ENCODE measurements at regions not wholly inside any gene's neighbourhood (a gene's known extent, or its start where the extent isn't known, plus 50 kb on each side); places are given as distances from the start of the nearest gene placed in this dataset.
"Not testable (repeated sequence)": the region's sequence is repeated elsewhere in the genome, so short reads cannot be mapped to it uniquely, and the experiment has no call there.

- H3K36me3 ChIP-seq (ENCODE audit: control insufficient read depth, low read depth, low read length) = no peaks in the 10 kb centered on the region
- H3K27me3 ChIP-seq (ENCODE audit: control insufficient read depth, insufficient read depth, low read length) = no peaks in the 10 kb centered on the region
- H3K9ac ChIP-seq (ENCODE audit: low read length) = no peak overlapping the region
- H3K27ac ChIP-seq (ENCODE audit: low read length) = no peak overlapping the region
- no peaks in the 10 kb centered on the region for H3K9me3 ChIP-seq (ENCODE audit: control insufficient read depth, low read depth, low read length)
- H3K4me1 ChIP-seq (ENCODE audit: control insufficient read depth, low read depth, low read length) = no peaks in the 10 kb centered on the region
- no peak overlapping the region for H3K4me3 ChIP-seq (ENCODE audit: low read length)
Measured at GRCh38 chr6:71681234-71681867, 205.0 kb upstream of the RIMS1 start.

- H3K36me3 ChIP-seq (ENCODE audit: control insufficient read depth, low read depth, low read length); H3K4me3 ChIP-seq (ENCODE audit: low read length); H3K4me1 ChIP-seq (ENCODE audit: control insufficient read depth, low read depth, low read length); H3K27ac ChIP-seq (ENCODE audit: low read length); H3K27me3 ChIP-seq (ENCODE audit: control insufficient read depth, insufficient read depth, low read length); H3K9me3 ChIP-seq (ENCODE audit: control insufficient read depth, low read depth, low read length); H3K9ac ChIP-seq (ENCODE audit: low read length): not testable (repeated sequence)
Measured at GRCh38 chr6:71686021-71686677, 200.2 kb upstream of the RIMS1 start.

- H3K36me3 ChIP-seq (ENCODE audit: control insufficient read depth, low read depth, low read length) = no peaks in the 10 kb centered on the region
Measured at GRCh38 chr6:71698702-71699101, 187.6 kb upstream of the RIMS1 start.

GRCh38 chr6:71706523-71706922 is 179.8 kb upstream of the RIMS1 start:
- Histone ChIP-seq H3K9me3 (ENCODE audit: control insufficient read depth, low read depth, low read length) (no peaks in the 10 kb centered on the region), H3K27ac (ENCODE audit: low read length) (no peak overlapping the region), H3K9ac (ENCODE audit: low read length) (no peak overlapping the region)

More at GRCh38 chr6:71698702-71699101, 187.6 kb upstream of the RIMS1 start:
- Histone ChIP-seq H3K4me1 (ENCODE audit: control insufficient read depth, low read depth, low read length) (no peaks in the 10 kb centered on the region), H3K9ac (ENCODE audit: low read length) (no peak overlapping the region), H3K9me3 (ENCODE audit: control insufficient read depth, low read depth, low read length) (no peaks in the 10 kb centered on the region), H3K4me3 (ENCODE audit: low read length) (no peak overlapping the region), H3K27ac (ENCODE audit: low read length) (no peak overlapping the region), H3K27me3 (ENCODE audit: control insufficient read depth, insufficient read depth, low read length) (no peaks in the 10 kb centered on the region)

GRCh38 chr6:71707059-71707458 is 179.3 kb upstream of the RIMS1 start:
- no peak overlapping the region for H3K27ac ChIP-seq (ENCODE audit: low read length)
- H3K4me1 ChIP-seq (ENCODE audit: control insufficient read depth, low read depth, low read length) = peaks cover 8% of the 10 kb centered on the region
- no peaks in the 10 kb centered on the region for H3K9me3 ChIP-seq (ENCODE audit: control insufficient read depth, low read depth, low read length)

More at GRCh38 chr6:71706523-71706922, 179.8 kb upstream of the RIMS1 start:
- H3K27me3 ChIP-seq (ENCODE audit: control insufficient read depth, insufficient read depth, low read length) = no peaks in the 10 kb centered on the region
- H3K36me3 ChIP-seq (ENCODE audit: control insufficient read depth, low read depth, low read length) = no peaks in the 10 kb centered on the region
- no peak overlapping the region for H3K4me3 ChIP-seq (ENCODE audit: low read length)
- peaks cover 8% of the 10 kb centered on the region for H3K4me1 ChIP-seq (ENCODE audit: control insufficient read depth, low read depth, low read length)

GRCh38 chr6:71720705-71721104 is 165.6 kb upstream of the RIMS1 start:
- Histone ChIP-seq H3K9ac (ENCODE audit: low read length) (no peak overlapping the region), H3K27me3 (ENCODE audit: control insufficient read depth, insufficient read depth, low read length) (no peaks in the 10 kb centered on the region), H3K36me3 (ENCODE audit: control insufficient read depth, low read depth, low read length) (no peaks in the 10 kb centered on the region), H3K9me3 (ENCODE audit: control insufficient read depth, low read depth, low read length) (no peaks in the 10 kb centered on the region), H3K4me3 (ENCODE audit: low read length) (no peak overlapping the region), H3K4me1 (ENCODE audit: control insufficient read depth, low read depth, low read length) (no peaks in the 10 kb centered on the region), H3K27ac (ENCODE audit: low read length) (no peak overlapping the region)

More at GRCh38 chr6:71707059-71707458, 179.3 kb upstream of the RIMS1 start:
- no peak overlapping the region for H3K4me3 ChIP-seq (ENCODE audit: low read length)
- H3K36me3 ChIP-seq (ENCODE audit: control insufficient read depth, low read depth, low read length) = no peaks in the 10 kb centered on the region
- H3K27me3 ChIP-seq (ENCODE audit: control insufficient read depth, insufficient read depth, low read length) = no peaks in the 10 kb centered on the region
- no peak overlapping the region for H3K9ac ChIP-seq (ENCODE audit: low read length)

- Histone ChIP-seq H3K27me3 (ENCODE audit: control insufficient read depth, insufficient read depth, low read length) (no peaks in the 10 kb centered on the region), H3K9me3 (ENCODE audit: control insufficient read depth, low read depth, low read length) (no peaks in the 10 kb centered on the region), H3K4me1 (ENCODE audit: control insufficient read depth, low read depth, low read length) (no peaks in the 10 kb centered on the region), H3K27ac (ENCODE audit: low read length) (no peak overlapping the region), H3K36me3 (ENCODE audit: control insufficient read depth, low read depth, low read length) (no peaks in the 10 kb centered on the region), H3K4me3 (ENCODE audit: low read length) (no peak overlapping the region), H3K9ac (ENCODE audit: low read length) (no peak overlapping the region)
Measured at GRCh38 chr6:71721642-71722041, 164.7 kb upstream of the RIMS1 start.

GRCh38 chr6:71722736-71723135 is 163.6 kb upstream of the RIMS1 start:
- H3K4me1 ChIP-seq (ENCODE audit: control insufficient read depth, low read depth, low read length) = no peaks in the 10 kb centered on the region
- H3K36me3 ChIP-seq (ENCODE audit: control insufficient read depth, low read depth, low read length) = no peaks in the 10 kb centered on the region
- H3K4me3 ChIP-seq (ENCODE audit: low read length) = no peak overlapping the region
- no peak overlapping the region for H3K27ac ChIP-seq (ENCODE audit: low read length)
- H3K27me3 ChIP-seq (ENCODE audit: control insufficient read depth, insufficient read depth, low read length) = no peaks in the 10 kb centered on the region
- H3K9me3 ChIP-seq (ENCODE audit: control insufficient read depth, low read depth, low read length) = no peaks in the 10 kb centered on the region
- H3K9ac ChIP-seq (ENCODE audit: low read length) = no peak overlapping the region

GRCh38 chr6:71724456-71725125 is 161.8 kb upstream of the RIMS1 start:
- H3K9me3 ChIP-seq (ENCODE audit: control insufficient read depth, low read depth, low read length) = no peaks in the 10 kb centered on the region
- H3K27ac ChIP-seq (ENCODE audit: low read length) = no peak overlapping the region
- no peak overlapping the region for H3K9ac ChIP-seq (ENCODE audit: low read length)
- H3K4me1 ChIP-seq (ENCODE audit: control insufficient read depth, low read depth, low read length) = no peaks in the 10 kb centered on the region
- H3K4me3 ChIP-seq (ENCODE audit: low read length) = no peak overlapping the region
- H3K27me3 ChIP-seq (ENCODE audit: control insufficient read depth, insufficient read depth, low read length) = no peaks in the 10 kb centered on the region
- no peaks in the 10 kb centered on the region for H3K36me3 ChIP-seq (ENCODE audit: control insufficient read depth, low read depth, low read length)

GRCh38 chr6:71725126-71725470 is 161.3 kb upstream of the RIMS1 start:
- Histone ChIP-seq H3K36me3 (ENCODE audit: control insufficient read depth, low read depth, low read length) (no peaks in the 10 kb centered on the region), H3K4me1 (ENCODE audit: control insufficient read depth, low read depth, low read length) (no peaks in the 10 kb centered on the region), H3K27ac (ENCODE audit: low read length) (no peak overlapping the region)

GRCh38 chr6:71726121-71726520 is 160.2 kb upstream of the RIMS1 start:
- H3K4me3 ChIP-seq (ENCODE audit: low read length) = no peak overlapping the region
- H3K9ac ChIP-seq (ENCODE audit: low read length) = no peak overlapping the region
- no peaks in the 10 kb centered on the region for H3K36me3 ChIP-seq (ENCODE audit: control insufficient read depth, low read depth, low read length)
- no peak overlapping the region for H3K27ac ChIP-seq (ENCODE audit: low read length)
- H3K27me3 ChIP-seq (ENCODE audit: control insufficient read depth, insufficient read depth, low read length) = no peaks in the 10 kb centered on the region
- H3K9me3 ChIP-seq (ENCODE audit: control insufficient read depth, low read depth, low read length) = no peaks in the 10 kb centered on the region
- H3K4me1 ChIP-seq (ENCODE audit: control insufficient read depth, low read depth, low read length) = no peaks in the 10 kb centered on the region

More at GRCh38 chr6:71725126-71725470, 161.3 kb upstream of the RIMS1 start:
- Histone ChIP-seq H3K9me3 (ENCODE audit: control insufficient read depth, low read depth, low read length) (no peaks in the 10 kb centered on the region), H3K4me3 (ENCODE audit: low read length) (no peak overlapping the region), H3K27me3 (ENCODE audit: control insufficient read depth, insufficient read depth, low read length) (no peaks in the 10 kb centered on the region), H3K9ac (ENCODE audit: low read length) (no peak overlapping the region)

Data from iPS-18a (cell line).